ENCODE measurements at regions not wholly inside any gene's neighbourhood (a gene's known extent, or its start where the extent isn't known, plus 50 kb on each side); places are given as distances from the start of the nearest gene placed in this dataset.

DNA sequence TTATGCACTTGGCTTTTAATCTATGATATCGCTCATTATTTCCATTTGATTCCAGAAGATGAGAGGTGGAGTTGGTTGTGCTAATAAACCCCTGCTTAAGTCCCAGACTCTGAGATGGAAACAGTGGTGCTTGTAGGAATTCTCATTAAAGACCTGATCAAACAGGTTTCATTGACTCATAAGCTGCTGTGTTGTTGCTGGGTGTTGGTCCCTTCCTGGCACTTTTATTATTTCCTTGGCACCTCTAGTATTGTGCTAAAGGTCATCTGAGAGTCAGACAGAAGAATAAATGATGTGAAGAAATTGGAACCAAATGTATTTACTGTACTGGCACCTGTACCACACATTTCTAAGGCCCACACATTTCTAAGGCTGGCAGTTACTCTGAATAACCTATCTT, 544.7 kb upstream of the NR3C2 start:
- no peaks in the 10 kb centered on the region for H3K36me3 ChIP-seq (ENCODE audit: low read depth)
- TF ChIP-seq EZH2phosphoT487 (IDR thresholded peaks at IDR 0.05; ENCODE audit: insufficient read depth, low read depth): no peak
- no peak for TF ChIP-seq EZH2 (IDR thresholded peaks at IDR 0.05; ENCODE audit: insufficient read depth, poor library complexity, severe bottlenecking)
- H4K20me1 ChIP-seq (ENCODE audit: insufficient read depth): no peaks in the 10 kb centered on the region
- no peaks in the 10 kb centered on the region for H3F3A ChIP-seq (ENCODE audit: insufficient read depth)
- in situ Hi-C loops (cut with MboI): no loop called here
- H2AFZ ChIP-seq: no peak overlapping the region
- no peaks in the 10 kb centered on the region for H3K4me1 ChIP-seq (ENCODE audit: insufficient read depth)
- WGBS, 2 experiments (ENCODE audit: low coverage in 1 of 2, low lambda C conversion rate in 2 of 2, missing lambda C conversion rate in 2 of 2): 47 to 62% methylated on average over 1 of the region's 1 CpG
- H3K9me2 ChIP-seq (ENCODE audit: insufficient read depth): no peaks in the 10 kb centered on the region
- DNase-seq: no peak
- H3K9ac ChIP-seq: no peak overlapping the region
- H3K9me3 ChIP-seq (ENCODE audit: low read depth): no peaks in the 10 kb centered on the region
- H3K79me2 ChIP-seq (ENCODE audit: insufficient read depth): no peaks in the 10 kb centered on the region
- no peak overlapping the region for H3K27ac ChIP-seq
- no peak overlapping the region for H3K4me2 ChIP-seq (ENCODE audit: unreplicated experiment)
- H3K27me3 ChIP-seq (replicated peaks; ENCODE audit: insufficient read depth): no peaks in the 10 kb centered on the region
- H3K4me3 ChIP-seq: no peak overlapping the region

DNA sequence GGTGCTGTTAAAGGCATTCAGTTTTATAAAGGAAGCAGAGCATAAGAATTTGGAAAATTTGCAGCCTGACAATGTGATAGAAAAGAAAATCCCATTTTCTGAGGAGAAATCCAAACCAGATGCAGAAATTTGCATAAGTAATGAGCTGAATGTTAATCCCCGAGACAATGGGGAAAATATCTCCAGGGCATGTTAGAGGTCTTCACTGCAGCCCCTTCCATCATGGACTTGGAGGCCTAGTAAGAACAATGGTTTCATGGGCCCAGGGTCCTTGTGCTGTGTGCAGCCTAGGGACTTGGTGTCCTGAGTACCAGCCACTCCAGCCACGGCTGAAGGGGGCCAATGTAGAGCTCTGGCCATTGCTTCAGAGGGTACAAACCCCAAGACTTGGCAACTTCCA, 542.7 kb upstream of the NR3C2 start:
- no peak overlapping the region for H3K4me2 ChIP-seq (ENCODE audit: unreplicated experiment)
- no peaks in the 10 kb centered on the region for H3K4me1 ChIP-seq (ENCODE audit: insufficient read depth)
- no peak overlapping the region for H3K27ac ChIP-seq
- no peak for TF ChIP-seq EZH2 (IDR thresholded peaks at IDR 0.05; ENCODE audit: insufficient read depth, poor library complexity, severe bottlenecking)
- no peak for TF ChIP-seq EZH2phosphoT487 (IDR thresholded peaks at IDR 0.05; ENCODE audit: insufficient read depth, low read depth)
- no peaks in the 10 kb centered on the region for H3K36me3 ChIP-seq (ENCODE audit: low read depth)
- no peak for DNase-seq
- no peaks in the 10 kb centered on the region for H3K27me3 ChIP-seq (replicated peaks; ENCODE audit: insufficient read depth)
- no peak overlapping the region for H3K9ac ChIP-seq
- H3K9me3 ChIP-seq (ENCODE audit: low read depth): no peaks in the 10 kb centered on the region
- no peaks in the 10 kb centered on the region for H4K20me1 ChIP-seq (ENCODE audit: insufficient read depth)
- no peaks in the 10 kb centered on the region for H3F3A ChIP-seq (ENCODE audit: insufficient read depth)
- no peaks in the 10 kb centered on the region for H3K79me2 ChIP-seq (ENCODE audit: insufficient read depth)
- no peak overlapping the region for H2AFZ ChIP-seq
- 17 to 33% methylated on average over 2 of the region's 2 CpGs for WGBS, 2 experiments (ENCODE audit: low coverage in 1 of 2, low lambda C conversion rate in 2 of 2, missing lambda C conversion rate in 2 of 2)
- in situ Hi-C loops (cut with MboI): no loop called here
- H3K4me3 ChIP-seq: no peak overlapping the region
- no peaks in the 10 kb centered on the region for H3K9me2 ChIP-seq (ENCODE audit: insufficient read depth)

DNA sequence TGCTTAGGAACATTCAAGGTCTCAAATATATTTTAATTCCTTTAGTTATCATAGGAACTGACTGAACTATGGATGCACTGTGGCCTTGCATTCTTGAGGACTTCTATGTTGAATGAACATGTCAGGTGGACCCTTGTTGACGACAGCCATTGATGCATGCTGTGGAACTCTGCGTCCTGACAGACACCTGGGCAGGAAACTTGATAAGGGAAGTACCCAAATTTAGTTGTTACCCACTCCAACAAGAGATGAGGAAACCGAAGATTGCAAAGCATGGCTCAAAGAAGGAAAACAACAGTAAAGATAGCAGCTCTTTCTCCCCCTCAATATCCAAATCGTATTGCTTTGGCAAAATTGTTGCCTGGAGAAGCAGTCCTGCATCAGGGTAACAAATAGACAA, 540.0 kb upstream of the NR3C2 start:
- Histone ChIP-seq H3K36me3 (ENCODE audit: low read depth) (no peaks in the 10 kb centered on the region), H3K4me3 (no peak overlapping the region), H3K27ac (no peak overlapping the region), H2AFZ (no peak overlapping the region), H3K79me2 (ENCODE audit: insufficient read depth) (no peaks in the 10 kb centered on the region), H3K9me3 (ENCODE audit: low read depth) (no peaks in the 10 kb centered on the region), H3K27me3 (replicated peaks; ENCODE audit: insufficient read depth) (no peaks in the 10 kb centered on the region), H3K4me2 (ENCODE audit: unreplicated experiment) (no peak overlapping the region), H3F3A (ENCODE audit: insufficient read depth) (no peaks in the 10 kb centered on the region), H3K9ac (no peak overlapping the region), H3K9me2 (ENCODE audit: insufficient read depth) (no peaks in the 10 kb centered on the region), H3K4me1 (ENCODE audit: insufficient read depth) (no peaks in the 10 kb centered on the region), H4K20me1 (ENCODE audit: insufficient read depth) (no peaks in the 10 kb centered on the region)
- in situ Hi-C loops (cut with MboI): no loop called here
- DNase-seq: no peak
- WGBS, 2 experiments (ENCODE audit: low coverage in 1 of 2, low lambda C conversion rate in 2 of 2, missing lambda C conversion rate in 2 of 2): 33% methylated on average over 4 of the region's 4 CpGs
- no peak for TF ChIP-seq EZH2phosphoT487 (IDR thresholded peaks at IDR 0.05; ENCODE audit: insufficient read depth, low read depth)
- TF ChIP-seq EZH2 (IDR thresholded peaks at IDR 0.05; ENCODE audit: insufficient read depth, poor library complexity, severe bottlenecking): no peak

- Histone ChIP-seq H3K9me2 (ENCODE audit: insufficient read depth) (no peaks in the 10 kb centered on the region), H3K4me3 (no peak overlapping the region), H3K27me3 (replicated peaks; ENCODE audit: insufficient read depth) (no peaks in the 10 kb centered on the region), H3K9ac (no peak overlapping the region), H3F3A (ENCODE audit: insufficient read depth) (no peaks in the 10 kb centered on the region), H3K27ac (no peak overlapping the region), H3K79me2 (ENCODE audit: insufficient read depth) (no peaks in the 10 kb centered on the region), H2AFZ (no peak overlapping the region), H3K9me3 (ENCODE audit: low read depth) (no peaks in the 10 kb centered on the region), H3K36me3 (ENCODE audit: low read depth) (no peaks in the 10 kb centered on the region), H3K4me2 (ENCODE audit: unreplicated experiment) (no peak overlapping the region), H4K20me1 (ENCODE audit: insufficient read depth) (no peaks in the 10 kb centered on the region), H3K4me1 (ENCODE audit: insufficient read depth) (no peaks in the 10 kb centered on the region)
- DNase-seq: no peak
- no peak for TF ChIP-seq EZH2 (IDR thresholded peaks at IDR 0.05; ENCODE audit: insufficient read depth, poor library complexity, severe bottlenecking)
- no peak for TF ChIP-seq EZH2phosphoT487 (IDR thresholded peaks at IDR 0.05; ENCODE audit: insufficient read depth, low read depth)
- in situ Hi-C loops (cut with MboI): no loop called here
Observed at GRCh38 chr4:148980782-148981480, 538.7 kb upstream of the NR3C2 start.

GRCh38 chr4:148978301-148978700, 536.1 kb upstream of the NR3C2 start:
- Histone ChIP-seq H3K27me3 (replicated peaks; ENCODE audit: insufficient read depth) (no peaks in the 10 kb centered on the region), H2AFZ (no peak overlapping the region), H3K9ac (no peak overlapping the region), H3K36me3 (ENCODE audit: low read depth) (no peaks in the 10 kb centered on the region), H3K9me2 (ENCODE audit: insufficient read depth) (no peaks in the 10 kb centered on the region), H3K4me3 (no peak overlapping the region), H4K20me1 (ENCODE audit: insufficient read depth) (no peaks in the 10 kb centered on the region), H3K4me1 (ENCODE audit: insufficient read depth) (no peaks in the 10 kb centered on the region), H3K4me2 (ENCODE audit: unreplicated experiment) (no peak overlapping the region), H3K79me2 (ENCODE audit: insufficient read depth) (no peaks in the 10 kb centered on the region), H3F3A (ENCODE audit: insufficient read depth) (no peaks in the 10 kb centered on the region), H3K9me3 (ENCODE audit: low read depth) (no peaks in the 10 kb centered on the region), H3K27ac (no peak overlapping the region)
- WGBS, 2 experiments (ENCODE audit: low coverage in 1 of 2, low lambda C conversion rate in 2 of 2, missing lambda C conversion rate in 2 of 2): 23 to 37% methylated on average over 3 of the region's 3 CpGs
- DNase-seq: no peak
- in situ Hi-C loops (cut with MboI): no loop called here
- no peak for TF ChIP-seq EZH2phosphoT487 (IDR thresholded peaks at IDR 0.05; ENCODE audit: insufficient read depth, low read depth)
- no peak for TF ChIP-seq EZH2 (IDR thresholded peaks at IDR 0.05; ENCODE audit: insufficient read depth, poor library complexity, severe bottlenecking)
